Body of pancreas (tissue), 4 donors: ENCODE measurements at regions not wholly inside any gene's neighbourhood (a gene's known extent, or its start where the extent isn't known, plus 50 kb on each side); places are given as distances from the start of the nearest gene placed in this dataset.

ENCODE experiments used
- ATAC-seq: fragments of 150-250 bp; one replicate; pipeline ENCODE4 v1.9.1; 2016
- DNase-seq, 4 donors: peaks; one replicate each; pipeline ENCODE4 v3.0.0-alpha.2; 2019
- H3K27ac ChIP-seq, 4 donors: fragments of 200-600 bp; sonication (generic); 1 replicate in 3 of 4; 2 replicates in 1 of 4; pipeline versions ENCODE4 v1.5.1 to v1.6.1; 2016 to 2019; ENCODE audit warnings: mild to moderate bottlenecking in 1 of 4, mixed read lengths in 1 of 4, moderate library complexity in 1 of 4
- H3K27me3 ChIP-seq, 2 donors: fragments of 200-600 bp; sonication (generic); one replicate each; pipeline ENCODE4 v1.6.0; 2016; ENCODE audit warnings: mild to moderate bottlenecking in 1 of 2
- H3K36me3 ChIP-seq, 2 donors: fragments of 200-600 bp; sonication (generic); replicated peaks in 1 of 2; 2 replicates each; pipeline ENCODE4 v1.5.1; 2016; ENCODE audit warnings: low read depth in 2 of 2; ENCODE audit not compliant: insufficient read depth in 1 of 2
- H3K4me1 ChIP-seq: fragments of 200-600 bp; sonication (generic); one replicate; pipeline ENCODE4 v1.6.0; 2016
- H3K4me3 ChIP-seq, 2 donors: fragments of 200-600 bp; sonication (generic); 1 replicate in 1 of 2; 2 replicates in 1 of 2; pipeline ENCODE4 v1.5.1; 2016 to 2019
- H3K9me3 ChIP-seq, 3 donors: fragments of 200-600 bp; sonication (generic); 1 replicate in 2 of 3; 2 replicates in 1 of 3; pipeline ENCODE4 v1.5.1; 2016
- CTCF ChIP-seq, 7 experiments: fragments of 450-650 bp in 4 of 7; fragments of 200-600 bp in 3 of 7; sonication (generic) in 3 of 7; IDR thresholded peaks; one replicate each; pipeline ENCODE4 v1.5.1; 2016 to 2019; ENCODE audit warnings: antibody characterized with exemption in 7 of 7
- POLR2A ChIP-seq, 3 donors: fragments of 450-650 bp; IDR thresholded peaks; one replicate each; pipeline ENCODE4 v1.6.1; 2016; ENCODE audit warnings: antibody characterized with exemption in 3 of 3, mild to moderate bottlenecking in 2 of 3
- WGBS, 2 donors: methylation state at CpG; one replicate each; pipeline ENCODE4 v1.1.5; 2017; 5-methylcytosine and 5-hydroxymethylcytosine counted together
- intact Hi-C: fragments of 100-400 bp; cut with DNase I; formaldehyde crosslinking; loops from one replicate; pipeline ENCODE4 v1.15.1; 2023

- Histone ChIP-seq H3K4me3 (no peak overlapping the region), H3K36me3 (no peaks in the 10 kb centered on the region), H3K27me3 (no peaks in the 10 kb centered on the region), H3K27ac (no peak overlapping the region), H3K4me1 (no peaks in the 10 kb centered on the region), H3K9me3 (no peaks in the 10 kb centered on the region)
- DNase-seq (no peak), ATAC-seq (no peak)
- 36 to 50% methylated on average over 1 of the region's 1 CpG for WGBS, 2 donors
- no peak for TF ChIP-seq POLR2A (IDR thresholded peaks at IDR 0.05)
- no peak for TF ChIP-seq CTCF (IDR thresholded peaks at IDR 0.05)
- intact Hi-C loops, result no loop called here
Measured at GRCh38 chr1:194931166-194931565, 1677.1 kb downstream of the KCNT2 start.

- Histone ChIP-seq H3K27me3 (no peaks in the 10 kb centered on the region), H3K9me3 (no peaks in the 10 kb centered on the region), H3K4me3 (no peak overlapping the region), H3K4me1 (no peaks in the 10 kb centered on the region), H3K36me3 (no peaks in the 10 kb centered on the region), H3K27ac (no peak overlapping the region)
- ATAC-seq (no peak), DNase-seq (no peak)
- WGBS, 2 donors, result 42 to 51% methylated on average over 2 of the region's 2 CpGs
- TF ChIP-seq CTCF (IDR thresholded peaks at IDR 0.05), result no peak
- no peak for TF ChIP-seq POLR2A (IDR thresholded peaks at IDR 0.05)
- intact Hi-C loops, result no loop called here
Measured at GRCh38 chr1:194930132-194930531, 1678.1 kb downstream of the KCNT2 start.

GRCh38 chr1:194929357-194929756, 1678.9 kb downstream of the KCNT2 start:
- H3K4me1 ChIP-seq, result no peaks in the 10 kb centered on the region
- H3K27me3 ChIP-seq, result no peaks in the 10 kb centered on the region
- H3K27ac ChIP-seq, result no peak overlapping the region
- ATAC-seq (no peak), DNase-seq (no peak)
- intact Hi-C loops, result no loop called here
- no peaks in the 10 kb centered on the region for H3K9me3 ChIP-seq
- no peak for TF ChIP-seq CTCF (IDR thresholded peaks at IDR 0.05)
- TF ChIP-seq POLR2A (IDR thresholded peaks at IDR 0.05), result no peak
- H3K4me3 ChIP-seq, result no peak overlapping the region
- no peaks in the 10 kb centered on the region for H3K36me3 ChIP-seq

GRCh38 chr1:194919146-194919545, 1689.1 kb downstream of the KCNT2 start:
- Histone ChIP-seq H3K27ac (no peak overlapping the region), H3K27me3 (no peaks in the 10 kb centered on the region), H3K4me1 (no peaks in the 10 kb centered on the region), H3K9me3 (no peaks in the 10 kb centered on the region), H3K36me3 (no peaks in the 10 kb centered on the region), H3K4me3 (no peak overlapping the region)
- WGBS, 2 donors, result 61 to 71% methylated on average over 5 of the region's 5 CpGs
- DNase-seq (no peak), ATAC-seq (no peak)
- intact Hi-C loops, result no loop called here
- TF ChIP-seq POLR2A (IDR thresholded peaks at IDR 0.05), result no peak
- no peak for TF ChIP-seq CTCF (IDR thresholded peaks at IDR 0.05)

- H3K9me3 ChIP-seq, result no peaks in the 10 kb centered on the region
- 54 to 57% methylated on average over 4 of the region's 4 CpGs for WGBS, 2 donors
- H3K4me1 ChIP-seq, result no peaks in the 10 kb centered on the region
- TF ChIP-seq POLR2A (IDR thresholded peaks at IDR 0.05), result no peak
- TF ChIP-seq CTCF (IDR thresholded peaks at IDR 0.05), result no peak
- no peak overlapping the region for H3K4me3 ChIP-seq
- H3K36me3 ChIP-seq, result no peaks in the 10 kb centered on the region
- ATAC-seq (no peak), DNase-seq (no peak)
- H3K27me3 ChIP-seq, result no peaks in the 10 kb centered on the region
- intact Hi-C loops, result no loop called here
- H3K27ac ChIP-seq, result no peak overlapping the region
Measured at GRCh38 chr1:194917769-194918168, 1690.5 kb downstream of the KCNT2 start.
